Right ventricle myocardium inferior (tissue), 1 donor: ENCODE measurements at regions not wholly inside any gene's neighbourhood (a gene's known extent, or its start where the extent isn't known, plus 50 kb on each side); places are given as distances from the start of the nearest gene placed in this dataset.
A peak's percentile ranks its signal among the peaks of the same experiment; 100 is the strongest.
"Not testable (repeated sequence)": the region's sequence is repeated elsewhere in the genome, so short reads cannot be mapped to it uniquely, and the experiment has no call there.

Source experiments
- ATAC-seq: fragments of 200-7000 bp; cut with Tn5 transposase; one replicate; pipeline ENCODE4 v1.9.1; 2020; ENCODE audit warnings: mild to moderate bottlenecking, moderate library complexity
- DNase-seq: peaks from one replicate; pipeline ENCODE4 v3.0.0; 2021; ENCODE audit errors: missing footprints
- intact Hi-C: fragments of 100-400 bp; cut with DNase I; formaldehyde crosslinking; loops from one replicate; pipeline ENCODE4 v1.11.0; 2022
- donor health status: DM: no; HTN: yes; CAD: no; lungs with severe emphysema.

GRCh38 chr16:33583702-33584101 lies 124.3 kb downstream of the TP53TG3F start:
- intact Hi-C loops, result not testable (repeated sequence)

GRCh38 chr16:33588589-33588988 lies 129.2 kb downstream of the TP53TG3F start:
- ATAC-seq, result peak; percentile 83
- DNase-seq, intact Hi-C loops: not testable (repeated sequence)

More at GRCh38 chr16:33583702-33584101, 124.3 kb downstream of the TP53TG3F start:
- not testable (repeated sequence) for ATAC-seq, DNase-seq

- ATAC-seq, DNase-seq: not testable (repeated sequence)
Measured at GRCh38 chr16:33593344-33593743, 133.9 kb downstream of the TP53TG3F start.

GRCh38 chr16:33595074-33595473 lies 135.7 kb downstream of the TP53TG3F start:
- ATAC-seq, DNase-seq, intact Hi-C loops: not testable (repeated sequence)

More at GRCh38 chr16:33593344-33593743, 133.9 kb downstream of the TP53TG3F start:
- intact Hi-C loops, result not testable (repeated sequence)

GRCh38 chr16:33601029-33601428 lies 141.6 kb downstream of the TP53TG3F start:
- ATAC-seq, intact Hi-C loops, DNase-seq: not testable (repeated sequence)

GRCh38 chr16:33623535-33624077 lies 164.2 kb downstream of the TP53TG3F start:
- intact Hi-C loops, DNase-seq: not testable (repeated sequence)
- ATAC-seq, result peak; percentile 72

GRCh38 chr16:33628895-33629294 lies 169.5 kb downstream of the TP53TG3F start:
- ATAC-seq, DNase-seq, intact Hi-C loops: not testable (repeated sequence)

- DNase-seq, intact Hi-C loops, ATAC-seq: not testable (repeated sequence)
Measured at GRCh38 chr16:33631713-33632112, 172.3 kb downstream of the TP53TG3F start.

- intact Hi-C loops, DNase-seq, ATAC-seq: not testable (repeated sequence)
Measured at GRCh38 chr16:33634057-33634456, 174.6 kb downstream of the TP53TG3F start.

- not testable (repeated sequence) for DNase-seq
Measured at GRCh38 chr16:33636760-33637159, 177.3 kb downstream of the TP53TG3F start.

GRCh38 chr16:33643270-33643669 lies 183.9 kb downstream of the TP53TG3F start:
- ATAC-seq, DNase-seq, intact Hi-C loops: not testable (repeated sequence)

More at GRCh38 chr16:33636760-33637159, 177.3 kb downstream of the TP53TG3F start:
- intact Hi-C loops, ATAC-seq: not testable (repeated sequence)

- DNase-seq, intact Hi-C loops, ATAC-seq: not testable (repeated sequence)
Measured at GRCh38 chr16:33643698-33644381, 184.4 kb downstream of the TP53TG3F start.

GRCh38 chr16:33646386-33646785 lies 187.0 kb downstream of the TP53TG3F start:
- intact Hi-C loops, DNase-seq, ATAC-seq: not testable (repeated sequence)

- intact Hi-C loops, ATAC-seq, DNase-seq: not testable (repeated sequence)
Measured at GRCh38 chr16:33655756-33656155, 196.3 kb downstream of the TP53TG3F start.

- intact Hi-C loops, result not testable (repeated sequence)
Measured at GRCh38 chr16:33656394-33656793, 197.0 kb downstream of the TP53TG3F start.

GRCh38 chr16:33657717-33658116 lies 198.3 kb downstream of the TP53TG3F start:
- DNase-seq, ATAC-seq, intact Hi-C loops: not testable (repeated sequence)

More at GRCh38 chr16:33656394-33656793, 197.0 kb downstream of the TP53TG3F start:
- peak; percentile 73 for ATAC-seq
- DNase-seq, result not testable (repeated sequence)

GRCh38 chr16:33680791-33681190 lies 221.4 kb downstream of the TP53TG3F start:
- ATAC-seq, intact Hi-C loops, DNase-seq: not testable (repeated sequence)

- ATAC-seq, intact Hi-C loops, DNase-seq: not testable (repeated sequence)
Measured at GRCh38 chr16:33700320-33700719, 240.9 kb downstream of the TP53TG3F start.

GRCh38 chr16:33706845-33707590 lies 247.6 kb downstream of the TP53TG3F start:
- ATAC-seq, intact Hi-C loops: not testable (repeated sequence)
- DNase-seq, result peak; percentile 63
